HG03103 (cell line): ENCODE measurements at regions not wholly inside any gene's neighbourhood (a gene's known extent, or its start where the extent isn't known, plus 50 kb on each side); places are given as distances from the start of the nearest gene placed in this dataset.
A peak's percentile ranks its signal among the peaks of the same experiment; 100 is the strongest.

Experiments used
- ATAC-seq: cut with Tn5 transposase; IDR thresholded peaks from one replicate; pipeline ENCODE4 v1.9.1; 2021; ENCODE audit warnings: low read depth; ENCODE audit not compliant: unreplicated experiment

- ATAC-seq = no peak
These were observed 612.8 kb downstream of the ZPLD1 start for GRCh38 chr3:103047640-103048039.

- no peak for ATAC-seq
These were observed 613.4 kb downstream of the ZPLD1 start for GRCh38 chr3:103048068-103048722.

GRCh38 chr3:103052236-103052830 is 617.5 kb downstream of the ZPLD1 start:
- no peak for ATAC-seq

GRCh38 chr3:103055021-103055520 is 620.3 kb downstream of the ZPLD1 start:
- ATAC-seq = no peak

GRCh38 chr3:103056542-103056941 is 621.7 kb downstream of the ZPLD1 start:
- no peak for ATAC-seq

- no peak for ATAC-seq
These were observed 622.2 kb downstream of the ZPLD1 start for GRCh38 chr3:103057003-103057402.

GRCh38 chr3:103057487-103057886 is 622.7 kb downstream of the ZPLD1 start:
- ATAC-seq = no peak

- ATAC-seq = no peak
These were observed 624.6 kb downstream of the ZPLD1 start for GRCh38 chr3:103059432-103059831.

- no peak for ATAC-seq
These were observed 625.4 kb downstream of the ZPLD1 start for GRCh38 chr3:103060242-103060641.

- ATAC-seq = no peak
These were observed 633.1 kb downstream of the ZPLD1 start for GRCh38 chr3:103067963-103068362.

GRCh38 chr3:103075282-103075681 is 640.5 kb downstream of the ZPLD1 start:
- ATAC-seq = no peak

- ATAC-seq = no peak
These were observed 643.1 kb downstream of the ZPLD1 start for GRCh38 chr3:103077910-103078309.

GRCh38 chr3:103082501-103082900 is 647.7 kb downstream of the ZPLD1 start:
- ATAC-seq = no peak

- ATAC-seq = no peak
These were observed 649.2 kb downstream of the ZPLD1 start for GRCh38 chr3:103083848-103084631.

- no peak for ATAC-seq
These were observed 650.6 kb downstream of the ZPLD1 start for GRCh38 chr3:103085465-103085864.

GRCh38 chr3:103089758-103090157 is 654.9 kb downstream of the ZPLD1 start:
- ATAC-seq = no peak

GRCh38 chr3:103105206-103105605 is 670.4 kb downstream of the ZPLD1 start:
- no peak for ATAC-seq

- no peak for ATAC-seq
These were observed 677.5 kb downstream of the ZPLD1 start for GRCh38 chr3:103112273-103112672.

GRCh38 chr3:103126115-103126514 is 691.3 kb downstream of the ZPLD1 start:
- ATAC-seq = no peak

GRCh38 chr3:103127098-103127630 is 692.3 kb downstream of the ZPLD1 start:
- no peak for ATAC-seq

- peak; percentile 96 for ATAC-seq
These were observed 692.9 kb downstream of the ZPLD1 start for GRCh38 chr3:103127737-103128136.
